K562 (cell line): ENCODE measurements at regions not wholly inside any gene's neighbourhood (a gene's known extent, or its start where the extent isn't known, plus 50 kb on each side); places are given as distances from the start of the nearest gene placed in this dataset.

ENCODE experiments used
- ATAC-seq: fragments of 200-7000 bp; cut with Tn5 transposase; 3 replicates; pipeline ENCODE4 v1.9.1; 2020; ENCODE audit warnings: moderate library complexity
- BruUV-seq: library from RNA; stranded (reverse); fragments of 400-500 nt; replicated peaks from 2 replicates; lab custom pipeline; 2021; lab: Mats Ljungman, UMichigan
- CTCF ChIA-PET: fragments of 300-600 bp; formaldehyde crosslinking; extraction: SDS; loops from one replicate; lab custom pipeline; 2021; ENCODE audit warnings: low intra/inter-chr PET ratio; lab: Yijun Ruan, JAX
- POLR2A ChIA-PET: fragments of 300-600, 350-650 bp; sonication (Branson Sonifier 250); formaldehyde crosslinking; extraction: SDS; loops from one replicate; lab custom pipeline; 2021; ENCODE audit warnings: antibody characterized with exemption, inconsistent platforms; lab: Yijun Ruan, JAX
- DNase-seq, 4 experiments: peaks; one replicate each; pipeline versions ENCODE4 v3.0.0 to v3.0.0-alpha.2; 2011 to 2018; ENCODE audit warnings: low spot score in 3 of 4, mixed read lengths in 3 of 4; ENCODE audit errors: extremely low read depth in 1 of 4
- FAIRE-seq: peaks from 2 replicates; lab custom pipeline; 2011; peaks lifted over from hg19 to GRCh38; lab: Jason Lieb, UNC
- H2AFZ ChIP-seq: 2 replicates; pipeline ENCODE4 v1.6.0; 2011; ENCODE audit warnings: low read depth, low read length, control low read depth, inconsistent platforms
- H3K27ac ChIP-seq: fragments of 200-600 bp; 3 replicates; pipeline ENCODE4 v1.8.0; 2011; ENCODE audit warnings: low read depth, mild to moderate bottlenecking, control low read depth, inconsistent platforms, low read length, moderate library complexity, mixed read lengths; ENCODE audit errors: extremely low read depth
- H3K27me3 ChIP-seq, 2 experiments: fragments of 300-600 bp in 1 of 2; 2 replicates in 1 of 2; 3 replicates in 1 of 2; pipeline versions ENCODE4 v1.6.0 to v1.8.0; 2011; ENCODE audit warnings: inconsistent platforms in 2 of 2, low read length in 2 of 2, mild to moderate bottlenecking in 1 of 2, mixed read lengths in 1 of 2, moderate library complexity in 1 of 2; ENCODE audit not compliant: control insufficient read depth in 2 of 2, insufficient read depth in 2 of 2
- H3K36me3 ChIP-seq: fragments of 300-600 bp; 3 replicates; pipeline ENCODE4 v1.8.0; 2011; ENCODE audit warnings: mild to moderate bottlenecking, low read length, inconsistent platforms; ENCODE audit not compliant: control insufficient read depth, insufficient read depth
- H3K4me1 ChIP-seq, 2 experiments: fragments of 200-600 bp in 1 of 2; replicated peaks in 1 of 2; 2 replicates in 1 of 2; 3 replicates in 1 of 2; pipeline versions ENCODE4 v1.5.1 to v1.8.0; 2011; ENCODE audit warnings: inconsistent platforms in 2 of 2, low read length in 2 of 2, mild to moderate bottlenecking in 1 of 2, mixed read lengths in 1 of 2, moderate library complexity in 1 of 2; ENCODE audit not compliant: control insufficient read depth in 2 of 2, insufficient read depth in 2 of 2
- H3K4me2 ChIP-seq: 2 replicates; pipeline ENCODE4 v1.6.1; 2011; ENCODE audit warnings: low read length, control low read depth, inconsistent platforms, mixed read lengths; ENCODE audit not compliant: insufficient read depth
- H3K4me3 ChIP-seq: fragments of 200-600 bp; sonication (generic), shearing (Covaris generic); 2 replicates; pipeline ENCODE4 v1.5.1; 2016; ENCODE audit warnings: control low read depth, inconsistent platforms
- H3K79me2 ChIP-seq: fragments of 200-600 bp; 3 replicates; pipeline ENCODE4 v1.8.0; 2011; ENCODE audit warnings: low read length, inconsistent platforms; ENCODE audit not compliant: control insufficient read depth, insufficient read depth
- H3K9ac ChIP-seq, 2 experiments: 2 replicates each; pipeline versions ENCODE4 v1.6.0 to v1.6.1; 2011; ENCODE audit warnings: low read depth in 2 of 2, low read length in 2 of 2, control low read depth in 1 of 2, inconsistent platforms in 1 of 2, mild to moderate bottlenecking in 1 of 2, mixed read lengths in 1 of 2; ENCODE audit not compliant: insufficient read depth in 1 of 2
- H3K9me1 ChIP-seq: one replicate; pipeline ENCODE4 v1.6.0; 2011; ENCODE audit warnings: inconsistent platforms, mild to moderate bottlenecking, low read length, moderate library complexity; ENCODE audit not compliant: control insufficient read depth, insufficient read depth
- H3K9me3 ChIP-seq: replicated peaks from 2 replicates; pipeline ENCODE4 v1.5.1; 2011; ENCODE audit warnings: low read depth, low read length, inconsistent platforms; ENCODE audit not compliant: control insufficient read depth, insufficient read depth
- H4K20me1 ChIP-seq: replicated peaks from 2 replicates; pipeline ENCODE4 v1.6.1; 2011; ENCODE audit warnings: low read length, inconsistent platforms, mixed read lengths; ENCODE audit not compliant: control insufficient read depth, insufficient read depth
- BCL6 ChIP-seq: fragments of 250-450 bp; sonication (Bioruptor Pico); IDR thresholded peaks from 2 replicates; pipeline ENCODE4 v1.4.0; 2020
- CBFB ChIP-seq: sonication (generic); formaldehyde crosslinking; IDR thresholded peaks from 2 replicates; pipeline ENCODE4 v1.4.0; 2020; ENCODE audit warnings: mild to moderate bottlenecking, missing genetic modification reagents
- CHD2 ChIP-seq: IDR thresholded peaks from 2 replicates; pipeline ENCODE4 v1.6.1; 2011; ENCODE audit warnings: low read depth, low read length
- ELK1 ChIP-seq: sonication (generic); formaldehyde crosslinking; IDR thresholded peaks from 2 replicates; pipeline ENCODE4 v1.8.1; 2022; ENCODE audit warnings: missing genetic modification reagents
- HBP1 ChIP-seq: fragments of 450-650 bp; formaldehyde crosslinking; IDR thresholded peaks from 2 replicates; pipeline ENCODE4 v1.4.0; 2022; ENCODE audit warnings: missing genetic modification characterization
- HNRNPH1 ChIP-seq: fragments of 200-400 bp; formaldehyde crosslinking; optimal IDR thresholded peaks from 2 replicates; pipeline ENCODE3; 2017; ENCODE audit warnings: low read depth, mild to moderate bottlenecking, low read length, moderate library complexity
- MTF1 ChIP-seq: fragments of 250-450 bp; sonication (Bioruptor Pico); IDR thresholded peaks from 2 replicates; pipeline ENCODE4 v1.9.0; 2021; ENCODE audit warnings: moderate library complexity, mild to moderate bottlenecking, inconsistent platforms, borderline replicate concordance
- PHF8 ChIP-seq: fragments of 200-600 bp; sonication (generic); IDR thresholded peaks from 2 replicates; pipeline ENCODE4 v1.6.1; 2012; ENCODE audit warnings: mixed run types, mild to moderate bottlenecking, inconsistent platforms, low read length, moderate library complexity, borderline replicate concordance
- SAFB2 ChIP-seq: fragments of 200-400 bp; formaldehyde crosslinking; IDR thresholded peaks from 2 replicates; pipeline ENCODE4 v1.6.1; 2018; ENCODE audit warnings: borderline replicate concordance, low read length, low read depth, moderate library complexity; ENCODE audit not compliant: severe bottlenecking
- TAF9B ChIP-seq: fragments of 450-650 bp; IDR thresholded peaks from 2 replicates; pipeline ENCODE4 v1.6.1; 2018; ENCODE audit warnings: mild to moderate bottlenecking; ENCODE audit not compliant: partially characterized antibody
- TARDBP ChIP-seq: fragments of 450-650 bp; IDR thresholded peaks from 2 replicates; pipeline ENCODE4 v1.6.1; 2016
- ZNF512 ChIP-seq: IDR thresholded peaks from 2 replicates; pipeline ENCODE4 v1.6.1; 2016; ENCODE audit warnings: missing genetic modification characterization, missing compliant biosample characterization
- ZNF79 ChIP-seq: fragments of 250-450 bp; sonication (Bioruptor Pico); IDR thresholded peaks from 2 replicates; pipeline ENCODE4 v1.4.0; 2020; ENCODE audit warnings: low read depth, mild to moderate bottlenecking, moderate library complexity
- WGBS: fragments of 100-300 bp; shearing (Covaris generic); methylation state at CpG from one replicate; pipeline ENCODE4 v1.1.6; 2016; ENCODE audit warnings: low coverage, mixed read lengths; ENCODE audit not compliant: insufficient coverage; ENCODE audit errors: missing lambda C conversion rate; 5-methylcytosine and 5-hydroxymethylcytosine counted together
- in situ Hi-C: fragments of 300-500 bp; cut with MboI; formaldehyde crosslinking; loops from 4 replicates; pipeline ENCODE4 v1.15.0; 2018; ENCODE audit warnings: inconsistent platforms, mixed read lengths
- intact Hi-C: fragments of 100-400 bp; cut with micrococcal nuclease; formaldehyde crosslinking; loops from 2 replicates; pipeline ENCODE4 v1.14.2; 2022

GRCh38 chr5:6013506-6013905 lies 364.8 kb downstream of the MED10 start:
- no peak for FAIRE-seq
- intact Hi-C loops: no loop called here
- Histone ChIP-seq H3K27me3 (no peaks in the 10 kb centered on the region), H3K27ac (no peak overlapping the region), H2AFZ (no peak overlapping the region), H3K9ac (no peak overlapping the region), H3K9me1 (no peaks in the 10 kb centered on the region), H3K9me3 (no peaks in the 10 kb centered on the region), H3K4me2 (no peak overlapping the region), H3K4me1 (no peaks in the 10 kb centered on the region), H3K4me3 (no peak overlapping the region), H4K20me1 (no peaks in the 10 kb centered on the region), H3K79me2 (no peaks in the 10 kb centered on the region), H3K36me3 (no peaks in the 10 kb centered on the region)
- in situ Hi-C loops: no loop called here
- ChIA-PET POLR2A (no interaction called here), CTCF (no interaction called here)
- TF ChIP-seq TARDBP (no peak), CHD2 (no peak), BCL6 (CRISPR knock-in tag) (no peak), TAF9B (no peak), HNRNPH1 (no peak), ELK1 (CRISPR knock-in tag) (no peak), SAFB2 (no peak)
- WGBS: 4% methylated on average over 2 of the region's 2 CpGs
- ATAC-seq: no peak
- BruUV-seq: no TSS peak
- no peak for DNase-seq

- Histone ChIP-seq H3K9ac (no peak overlapping the region), H3K27me3 (peaks cover 0 to 4% of the 10 kb centered on the region in 2 experiments; a peak in 1 of 5 replicates), H3K27ac (no peak overlapping the region), H3K9me1 (no peaks in the 10 kb centered on the region), H3K4me3 (no peak overlapping the region), H3K79me2 (no peaks in the 10 kb centered on the region), H3K4me2 (no peak overlapping the region), H3K4me1 (no peaks in the 10 kb centered on the region), H3K36me3 (no peaks in the 10 kb centered on the region), H4K20me1 (no peaks in the 10 kb centered on the region), H2AFZ (no peak overlapping the region), H3K9me3 (no peaks in the 10 kb centered on the region)
- 0% methylated on average over 1 of the region's 1 CpG for whole genome bisulfite sequencing
- in situ Hi-C loops (no loop called here), intact Hi-C loops (no loop called here)
- BruUV-seq: no TSS peak
- no peak for ATAC-seq
- DNase-seq: no peak
- POLR2A ChIA-PET: interaction anchor here (1.1 kb wide), 1 partner anchor 13 kb away, joined by 3 read pairs; no protein-coding TSS in a partner anchor
- FAIRE-seq: no peak
- CTCF ChIA-PET: no interaction called here
- no peak for TF ChIP-seq ZNF512 (tag)
- TF ChIP-seq MTF1 (CRISPR knock-in tag): no peak
- no peak for TF ChIP-seq HBP1
- TF ChIP-seq ZNF79 (CRISPR knock-in tag): no peak
- no peak for TF ChIP-seq PHF8
- TF ChIP-seq CBFB (CRISPR knock-in tag): no peak
Measured at GRCh38 chr5:6011199-6011598, 367.1 kb downstream of the MED10 start.
